Immature natural killer cell (primary cell): ENCODE measurements at regions not wholly inside any gene's neighbourhood (a gene's known extent, or its start where the extent isn't known, plus 50 kb on each side); places are given as distances from the start of the nearest gene placed in this dataset.

Source experiments
- DNase-seq, 3 donors: peaks; one replicate each; pipeline ENCODE4 v3.0.0; 2022; ENCODE audit warnings: mixed read lengths in 1 of 3
- H3K27ac Mint-ChIP-seq, 6 donors: one replicate each; pipeline ENCODE4 v1.8.0; 2020; ENCODE audit warnings: mixed read lengths in 6 of 6, mild to moderate bottlenecking in 5 of 6, inconsistent platforms in 4 of 6, moderate library complexity in 3 of 6
- H3K27me3 Mint-ChIP-seq, 3 donors: one replicate each; pipeline ENCODE4 v1.8.0; 2020 to 2021; ENCODE audit warnings: low read depth in 3 of 3, mild to moderate bottlenecking in 3 of 3, mixed read lengths in 3 of 3, moderate library complexity in 3 of 3, inconsistent platforms in 1 of 3
- H3K36me3 Mint-ChIP-seq, 3 donors: one replicate each; pipeline ENCODE4 v1.8.0; 2020; ENCODE audit warnings: mixed read lengths in 3 of 3, inconsistent platforms in 2 of 3, mild to moderate bottlenecking in 2 of 3
- H3K4me1 Mint-ChIP-seq, 2 donors: one replicate each; pipeline ENCODE4 v1.8.0; 2020; ENCODE audit warnings: inconsistent platforms in 2 of 2, mild to moderate bottlenecking in 2 of 2, mixed read lengths in 2 of 2, moderate library complexity in 1 of 2
- H3K4me3 Mint-ChIP-seq, 5 donors: one replicate each; pipeline ENCODE4 v1.8.0; 2020; ENCODE audit warnings: mild to moderate bottlenecking in 5 of 5, mixed read lengths in 5 of 5, inconsistent platforms in 3 of 5, moderate library complexity in 3 of 5
- H3K9me3 Mint-ChIP-seq, 6 donors: one replicate each; pipeline ENCODE4 v1.8.0; 2020; ENCODE audit warnings: mild to moderate bottlenecking in 6 of 6, mixed read lengths in 6 of 6, inconsistent platforms in 4 of 6, moderate library complexity in 3 of 6

- Mint-ChIP-seq H3K36me3 (no peaks in the 10 kb centered on the region), H3K4me3 (no peak overlapping the region), H3K9me3 (no peaks in the 10 kb centered on the region), H3K27ac (no peak overlapping the region), H3K27me3 (peaks cover 1 to 9% (median 1%) of the 10 kb centered on the region in 3 donors), H3K4me1 (no peaks in the 10 kb centered on the region)
- no peak for DNase-seq
These were observed 107.5 kb downstream of the SETD4 start for GRCh38 chr21:35952651-35953340.

GRCh38 chr21:35948982-35949381 lies 111.3 kb downstream of the SETD4 start:
- Mint-ChIP-seq H3K4me1 (no peaks in the 10 kb centered on the region), H3K9me3 (no peaks in the 10 kb centered on the region), H3K4me3 (no peak overlapping the region), H3K27me3 (peaks cover 0 to 6% (median 3%) of the 10 kb centered on the region in 3 donors), H3K36me3 (no peaks in the 10 kb centered on the region), H3K27ac (no peak overlapping the region)
- no peak for DNase-seq

DNA sequence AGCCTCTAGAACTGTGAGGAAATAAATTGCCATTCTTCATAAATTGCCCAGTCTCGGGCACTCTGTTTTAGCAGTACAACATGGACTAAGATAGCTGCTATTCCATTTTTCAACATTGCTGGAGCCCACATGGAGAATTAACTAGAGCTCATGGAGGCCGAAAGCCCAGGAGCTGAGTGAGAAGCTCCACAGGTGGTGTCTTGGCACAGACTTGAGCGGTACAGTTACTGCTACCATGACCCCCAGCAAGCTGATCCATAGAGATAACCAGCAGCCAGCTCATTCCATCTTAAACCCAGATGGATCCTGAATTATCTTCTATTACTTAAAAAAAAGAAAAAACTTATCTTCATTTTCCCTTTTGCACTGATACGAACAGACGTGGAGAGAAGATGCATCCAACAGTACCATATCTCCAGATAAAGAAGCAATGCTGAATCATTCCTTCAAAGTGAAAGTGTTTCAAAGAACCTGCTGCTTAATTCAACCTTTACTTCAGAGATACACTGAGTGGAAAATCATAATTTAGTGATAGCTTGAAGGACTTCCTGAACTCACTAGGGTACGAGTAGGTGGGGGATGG lies 115.1 kb downstream of the SETD4 start:
- Mint-ChIP-seq H3K27ac (no peak overlapping the region), H3K27me3 (peaks cover 0 to 3% (median 0%) of the 10 kb centered on the region in 3 donors), H3K9me3 (no peaks in the 10 kb centered on the region), H3K4me1 (no peaks in the 10 kb centered on the region), H3K36me3 (no peaks in the 10 kb centered on the region), H3K4me3 (no peak overlapping the region)
- no peak for DNase-seq

DNA sequence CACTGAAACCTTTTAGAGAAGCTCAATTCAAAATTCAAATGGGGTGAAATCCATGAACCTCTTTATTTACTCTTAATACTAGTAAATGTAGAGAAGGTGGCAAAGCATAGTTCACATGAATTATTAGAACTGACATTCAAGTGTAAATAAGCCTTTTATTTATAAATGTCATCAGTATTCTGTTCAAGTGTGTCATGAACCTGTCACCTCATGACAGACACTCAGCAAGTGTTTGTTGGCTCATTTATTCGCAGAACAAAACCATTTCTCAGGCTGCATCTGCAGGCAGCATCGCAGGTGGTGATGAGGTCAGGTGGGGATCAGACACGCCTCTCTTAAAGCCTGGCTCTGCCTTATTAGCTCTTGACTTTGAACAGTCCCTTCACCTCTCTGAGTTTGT lies 116.6 kb downstream of the SETD4 start:
- no peaks in the 10 kb centered on the region for H3K36me3 Mint-ChIP-seq
- H3K9me3 Mint-ChIP-seq: no peaks in the 10 kb centered on the region
- peaks cover 0 to 5% (median 0%) of the 10 kb centered on the region in 3 donors for H3K27me3 Mint-ChIP-seq
- no peak overlapping the region for H3K4me3 Mint-ChIP-seq
- no peaks in the 10 kb centered on the region for H3K4me1 Mint-ChIP-seq
- no peak for DNase-seq
- H3K27ac Mint-ChIP-seq: no peak overlapping the region

- no peaks in the 10 kb centered on the region for H3K36me3 Mint-ChIP-seq
- H3K4me1 Mint-ChIP-seq: no peaks in the 10 kb centered on the region
These were observed 117.8 kb downstream of the SETD4 start for GRCh38 chr21:35942211-35943144.

GRCh38 chr21:35940074-35940927 lies 120.0 kb downstream of the SETD4 start:
- no peaks in the 10 kb centered on the region for H3K4me1 Mint-ChIP-seq
- no peaks in the 10 kb centered on the region for H3K9me3 Mint-ChIP-seq
- DNase-seq: no peak
- peaks cover 0 to 9% (median 9%) of the 10 kb centered on the region in 3 donors for H3K27me3 Mint-ChIP-seq
- no peaks in the 10 kb centered on the region for H3K36me3 Mint-ChIP-seq
- H3K4me3 Mint-ChIP-seq: no peak overlapping the region
- no peak overlapping the region for H3K27ac Mint-ChIP-seq

More at GRCh38 chr21:35942211-35943144, 117.8 kb downstream of the SETD4 start:
- peaks cover 0 to 9% (median 3%) of the 10 kb centered on the region in 3 donors for H3K27me3 Mint-ChIP-seq
- no peaks in the 10 kb centered on the region for H3K9me3 Mint-ChIP-seq
- H3K4me3 Mint-ChIP-seq: no peak overlapping the region
- H3K27ac Mint-ChIP-seq: no peak overlapping the region
- DNase-seq: no peak

DNA sequence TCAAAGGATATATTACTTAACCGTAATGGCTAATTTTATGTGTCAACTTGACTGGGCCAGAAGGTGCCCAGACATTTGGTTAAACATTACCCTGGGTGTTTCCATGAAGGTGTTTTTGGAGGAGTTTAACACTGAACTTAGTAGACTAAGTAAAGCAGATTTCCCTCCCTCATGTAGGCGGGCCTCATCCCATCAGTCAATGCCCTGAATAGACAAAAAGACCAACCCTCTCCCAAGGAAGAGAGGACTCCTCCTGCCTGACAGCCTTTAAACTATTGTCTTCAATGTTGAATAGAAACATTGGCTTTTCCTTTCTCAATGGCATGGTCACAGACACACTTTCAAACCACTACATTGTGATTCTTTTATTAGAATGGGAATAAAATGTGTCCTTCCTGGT lies 121.9 kb downstream of the SETD4 start:
- H3K4me3 Mint-ChIP-seq: no peak overlapping the region
- DNase-seq: no peak

GRCh38 chr21:35933466-35933865 lies 126.9 kb downstream of the SETD4 start:
- H3K4me1 Mint-ChIP-seq: no peaks in the 10 kb centered on the region
- H3K4me3 Mint-ChIP-seq: no peak overlapping the region
- peaks cover 5 to 11% (median 7%) of the 10 kb centered on the region in 3 donors for H3K27me3 Mint-ChIP-seq
- H3K27ac Mint-ChIP-seq: no peak overlapping the region
- no peak for DNase-seq
- H3K9me3 Mint-ChIP-seq: no peaks in the 10 kb centered on the region
- no peaks in the 10 kb centered on the region for H3K36me3 Mint-ChIP-seq

More for the DNA sequence above, 121.9 kb downstream of the SETD4 start:
- Mint-ChIP-seq H3K36me3 (no peaks in the 10 kb centered on the region), H3K27ac (no peak overlapping the region), H3K9me3 (no peaks in the 10 kb centered on the region), H3K27me3 (peaks cover 0 to 9% (median 6%) of the 10 kb centered on the region in 3 donors), H3K4me1 (no peaks in the 10 kb centered on the region)

DNA sequence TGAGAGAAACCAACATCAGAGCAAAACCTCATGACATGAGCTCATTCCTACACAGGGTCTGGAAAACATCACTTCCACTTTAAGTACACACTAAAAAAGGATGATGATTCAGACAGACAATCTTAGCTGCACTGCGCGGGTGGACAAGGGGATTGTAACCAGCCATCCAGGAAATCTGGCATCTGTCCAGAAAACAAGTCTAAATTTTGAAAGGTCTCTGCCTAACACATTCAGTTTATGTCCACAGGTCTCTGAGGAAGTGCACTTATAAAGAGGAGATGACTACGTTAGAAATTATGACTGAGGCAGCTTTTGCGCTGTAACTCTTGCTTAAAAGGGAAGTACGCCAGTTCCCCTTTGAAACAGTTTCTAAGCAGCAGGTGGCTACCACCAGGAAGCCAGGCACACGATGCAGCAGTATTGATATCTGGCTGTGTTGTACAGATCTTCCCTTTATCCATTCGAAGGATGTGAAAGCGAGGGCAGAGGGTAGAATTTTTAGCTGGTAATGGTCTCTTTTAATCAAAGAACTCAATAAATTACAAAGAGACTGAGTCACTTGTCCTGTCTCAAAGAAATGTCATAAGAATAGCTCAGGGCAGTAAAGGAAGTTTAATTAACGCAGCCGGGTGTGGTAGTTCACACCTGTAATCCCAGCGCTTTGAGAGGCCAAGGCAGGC lies 128.0 kb downstream of the SETD4 start:
- Mint-ChIP-seq H3K4me3 (no peak overlapping the region), H3K27me3 (peaks cover 4 to 10% (median 7%) of the 10 kb centered on the region in 3 donors), H3K27ac (no peak overlapping the region), H3K4me1 (no peaks in the 10 kb centered on the region), H3K9me3 (no peaks in the 10 kb centered on the region), H3K36me3 (no peaks in the 10 kb centered on the region)
- peak in 1 of 3 donors; percentile 8 for DNase-seq

- Mint-ChIP-seq H3K4me3 (no peak overlapping the region), H3K27me3 (peaks cover 9 to 16% (median 10%) of the 10 kb centered on the region in 3 donors), H3K36me3 (no peaks in the 10 kb centered on the region), H3K4me1 (no peaks in the 10 kb centered on the region), H3K27ac (no peak overlapping the region), H3K9me3 (no peaks in the 10 kb centered on the region)
- no peak for DNase-seq
These were observed 130.4 kb downstream of the SETD4 start for GRCh38 chr21:35929901-35930300.

DNA sequence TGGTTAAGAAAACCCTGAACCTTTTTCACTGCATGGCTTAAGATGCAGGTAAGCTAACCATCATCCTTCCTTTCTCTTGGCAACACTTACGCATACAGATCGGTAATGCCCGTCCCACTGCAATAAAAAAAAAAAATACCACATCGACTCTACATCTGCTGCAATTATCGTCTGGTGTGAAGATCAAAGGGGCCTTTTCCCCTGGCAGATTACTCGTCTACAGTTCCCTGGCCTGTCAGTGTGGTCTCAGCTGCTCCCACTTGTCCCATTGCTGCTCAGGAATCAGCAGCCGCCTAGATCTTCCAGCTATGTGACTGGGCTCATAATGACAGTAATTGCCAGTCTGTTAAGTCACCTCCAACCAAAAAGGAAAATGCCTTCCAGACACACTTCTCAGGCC lies 133.1 kb downstream of the SETD4 start:
- Mint-ChIP-seq H3K27me3 (peaks cover 11 to 21% (median 19%) of the 10 kb centered on the region in 3 donors), H3K27ac (no peak overlapping the region), H3K4me3 (no peak overlapping the region), H3K9me3 (no peaks in the 10 kb centered on the region), H3K36me3 (no peaks in the 10 kb centered on the region), H3K4me1 (no peaks in the 10 kb centered on the region)
- DNase-seq: no peak

- Mint-ChIP-seq H3K27me3 (peaks cover 11 to 21% (median 19%) of the 10 kb centered on the region in 3 donors), H3K4me1 (no peaks in the 10 kb centered on the region), H3K4me3 (no peak overlapping the region), H3K9me3 (no peaks in the 10 kb centered on the region), H3K27ac (no peak overlapping the region), H3K36me3 (no peaks in the 10 kb centered on the region)
- no peak for DNase-seq
These were observed 134.2 kb downstream of the SETD4 start for GRCh38 chr21:35926003-35926740.
